ENCODE measurements at regions not wholly inside any gene's neighbourhood (a gene's known extent, or its start where the extent isn't known, plus 50 kb on each side); places are given as distances from the start of the nearest gene placed in this dataset.
"Not testable (repeated sequence)": the region's sequence is repeated elsewhere in the genome, so short reads cannot be mapped to it uniquely, and the experiment has no call there.

- DNase-seq, result no peak
Measured at GRCh38 chr16:7791028-7791590, 458.5 kb downstream of the RBFOX1 start.

GRCh38 chr16:7775072-7775488 lies 442.4 kb downstream of the RBFOX1 start:
- no peak for DNase-seq

- DNase-seq, result no peak
Measured at GRCh38 chr16:7772722-7773121, 440.1 kb downstream of the RBFOX1 start.

- DNase-seq, result not testable (repeated sequence)
Measured at GRCh38 chr16:7769091-7769490, 436.4 kb downstream of the RBFOX1 start.

GRCh38 chr16:7765079-7765550 lies 432.5 kb downstream of the RBFOX1 start:
- no peak for DNase-seq

GRCh38 chr16:7763111-7763510 lies 430.5 kb downstream of the RBFOX1 start:
- DNase-seq, result no peak
